Bone marrow (tissue), 2 donors: ENCODE measurements at regions not wholly inside any gene's neighbourhood (a gene's known extent, or its start where the extent isn't known, plus 50 kb on each side); places are given as distances from the start of the nearest gene placed in this dataset.
"Not testable (repeated sequence)": the region's sequence is repeated elsewhere in the genome, so short reads cannot be mapped to it uniquely, and the experiment has no call there.

ENCODE experiments used
- DNase-seq, 2 donors: peaks; one replicate each; lab custom pipeline; 2025; lab: John Stamatoyannopoulos, UW

DNA sequence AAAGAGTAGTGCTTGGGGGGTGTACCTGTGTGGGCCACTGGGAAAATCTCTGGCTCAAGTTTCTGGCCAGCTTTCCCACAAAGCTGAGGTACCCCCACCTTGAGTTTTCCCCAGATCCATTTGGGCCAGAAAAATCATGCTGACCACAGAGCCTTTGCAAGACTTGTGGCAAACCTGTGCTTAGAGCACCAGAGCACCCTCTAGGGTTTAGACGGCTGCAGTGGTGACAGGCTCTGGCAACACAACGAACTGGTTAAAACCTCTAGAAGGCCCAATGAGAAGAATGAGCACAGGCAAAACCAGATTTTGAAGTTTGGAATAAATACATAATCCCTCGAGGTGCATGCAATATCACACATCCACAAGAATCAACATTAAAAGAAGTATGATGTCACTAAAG, 290.7 kb upstream of the FOLH1 start:
- no peak for DNase-seq

DNA sequence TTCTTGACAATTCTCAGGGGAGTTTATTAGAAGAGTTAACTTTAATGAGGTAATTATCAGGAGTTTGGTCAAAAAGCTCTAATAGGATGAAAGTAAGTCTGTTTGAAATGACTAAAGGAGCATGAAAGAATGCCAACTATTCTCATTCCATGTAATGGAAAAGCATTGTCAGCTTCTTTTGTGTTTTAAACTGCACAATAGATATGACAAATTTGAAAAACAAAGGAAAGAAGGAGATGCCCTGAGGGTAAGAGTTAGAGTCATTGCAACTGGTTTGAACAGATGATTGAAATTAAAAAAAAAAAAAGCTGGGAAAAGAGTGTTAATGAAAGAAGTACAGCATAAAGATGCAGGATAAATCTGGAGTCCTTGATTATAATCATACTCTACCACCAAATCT, 296.8 kb upstream of the FOLH1 start:
- no peak for DNase-seq

DNA sequence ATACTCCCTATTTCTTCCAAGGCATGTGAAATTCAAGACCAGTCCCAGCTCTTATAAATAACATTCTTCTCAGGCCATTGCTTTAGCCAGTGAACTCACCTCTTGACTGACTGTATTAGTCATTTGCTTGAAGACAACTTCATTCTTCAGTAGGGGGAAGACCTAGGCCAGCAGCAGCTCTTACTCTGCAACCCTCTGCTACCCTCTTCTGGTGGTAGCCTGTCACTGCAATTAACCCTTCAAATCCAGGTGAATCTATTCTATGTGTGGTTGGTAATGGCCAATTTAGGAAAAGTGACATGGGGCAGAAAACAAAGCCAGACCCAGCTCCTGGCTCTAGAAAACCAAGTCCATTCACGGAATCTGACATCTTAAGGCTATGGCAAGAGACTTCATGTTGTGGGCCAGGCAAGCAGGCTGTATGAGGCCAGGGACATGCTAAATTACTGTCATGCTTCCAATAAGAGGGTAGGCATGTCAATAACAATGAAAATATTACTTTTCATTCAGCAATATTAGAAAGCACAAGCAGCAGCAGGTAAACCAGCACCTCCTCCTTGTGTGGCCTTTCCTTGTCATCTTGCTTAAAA, 317.9 kb upstream of the FOLH1 start:
- DNase-seq: peak in 1 of 2 donors; percentile 8

DNA sequence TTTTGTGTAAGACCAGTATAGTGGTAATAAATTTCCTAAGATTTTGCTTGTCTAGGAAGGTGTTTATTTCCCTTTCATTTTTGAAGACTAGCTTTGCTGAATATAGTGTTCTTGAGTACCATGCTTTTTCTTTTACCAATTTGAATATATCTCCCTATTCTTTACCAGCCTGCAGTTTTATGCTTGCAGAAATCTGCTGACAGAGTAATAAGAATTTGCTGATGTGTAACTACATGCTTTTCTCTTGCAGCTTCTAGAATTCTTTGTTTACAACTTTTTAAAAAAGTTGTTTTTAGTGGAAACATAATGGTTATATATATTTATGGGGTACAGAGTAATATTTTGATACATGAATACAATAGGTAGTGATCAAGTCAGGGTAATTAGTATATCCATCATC, 324.8 kb upstream of the FOLH1 start:
- DNase-seq: no peak

DNA sequence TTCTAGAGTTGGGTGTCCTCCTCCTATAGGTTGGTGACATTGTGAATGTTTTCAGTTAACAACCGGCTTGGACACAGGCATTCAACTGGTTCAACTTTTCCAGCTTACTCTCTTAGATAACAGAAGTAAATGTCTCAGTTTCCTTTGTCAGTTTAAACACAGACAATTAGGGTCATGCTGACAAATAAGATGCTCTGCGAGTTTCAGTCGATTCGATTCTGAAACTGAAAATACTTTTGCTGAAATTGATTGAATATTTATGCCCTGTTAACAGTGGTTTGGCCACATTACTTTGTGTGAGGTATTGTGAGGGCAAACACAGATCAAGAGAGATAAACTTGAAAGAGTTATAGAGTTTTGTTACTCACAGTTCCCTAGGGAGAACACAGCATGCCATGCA, 330.5 kb upstream of the FOLH1 start:
- DNase-seq: not testable (repeated sequence)

DNA sequence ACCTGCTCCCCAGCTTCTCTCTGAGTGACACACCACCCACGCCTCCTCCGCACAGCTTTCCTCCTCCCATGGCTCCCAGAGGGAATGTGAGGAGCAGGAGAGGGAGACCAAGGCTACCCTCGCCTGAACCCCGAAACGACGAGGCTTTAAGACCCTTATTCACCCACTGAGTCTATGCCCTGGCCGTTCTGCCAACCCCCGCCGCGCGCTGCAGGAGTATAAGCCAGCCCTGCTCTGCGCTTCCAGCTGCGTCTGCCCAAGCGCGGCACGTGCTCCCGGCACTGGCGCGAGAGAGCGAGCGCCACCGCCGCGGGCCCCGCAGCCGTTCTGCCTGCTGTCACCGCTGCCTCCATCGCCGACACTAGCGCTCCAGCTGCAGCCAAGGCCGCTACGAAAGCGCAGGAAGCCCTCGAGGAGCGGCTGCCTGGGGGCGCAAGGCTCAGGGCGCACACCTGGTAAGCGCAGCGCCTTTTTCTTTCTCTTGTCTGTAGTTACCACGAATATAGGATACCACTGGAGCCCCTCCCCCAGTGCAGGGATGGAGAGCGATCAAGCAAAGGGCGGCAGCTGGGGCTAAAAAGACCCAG, 350.0 kb upstream of the FOLH1 start:
- not testable (repeated sequence) for DNase-seq

DNA sequence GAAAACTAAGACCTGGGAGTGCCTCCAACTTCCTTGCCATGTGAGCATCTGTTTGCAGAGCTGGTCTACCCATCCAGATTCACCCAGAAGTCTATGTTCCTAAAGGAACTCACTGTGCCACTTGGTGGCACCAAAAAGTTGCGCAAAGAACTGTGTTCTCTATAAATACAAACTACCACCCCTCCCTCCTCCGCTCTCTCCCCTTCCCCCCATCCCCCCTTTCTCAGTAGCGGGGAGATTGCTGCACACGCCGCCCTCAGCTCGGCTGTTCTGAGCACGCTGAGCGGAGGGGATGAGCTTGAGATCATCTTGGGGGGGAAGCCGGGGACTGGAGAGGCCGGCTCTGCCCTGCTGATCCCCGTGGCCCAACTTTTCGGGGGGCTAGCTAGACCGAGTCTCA, 352.2 kb upstream of the FOLH1 start:
- DNase-seq: not testable (repeated sequence)

DNA sequence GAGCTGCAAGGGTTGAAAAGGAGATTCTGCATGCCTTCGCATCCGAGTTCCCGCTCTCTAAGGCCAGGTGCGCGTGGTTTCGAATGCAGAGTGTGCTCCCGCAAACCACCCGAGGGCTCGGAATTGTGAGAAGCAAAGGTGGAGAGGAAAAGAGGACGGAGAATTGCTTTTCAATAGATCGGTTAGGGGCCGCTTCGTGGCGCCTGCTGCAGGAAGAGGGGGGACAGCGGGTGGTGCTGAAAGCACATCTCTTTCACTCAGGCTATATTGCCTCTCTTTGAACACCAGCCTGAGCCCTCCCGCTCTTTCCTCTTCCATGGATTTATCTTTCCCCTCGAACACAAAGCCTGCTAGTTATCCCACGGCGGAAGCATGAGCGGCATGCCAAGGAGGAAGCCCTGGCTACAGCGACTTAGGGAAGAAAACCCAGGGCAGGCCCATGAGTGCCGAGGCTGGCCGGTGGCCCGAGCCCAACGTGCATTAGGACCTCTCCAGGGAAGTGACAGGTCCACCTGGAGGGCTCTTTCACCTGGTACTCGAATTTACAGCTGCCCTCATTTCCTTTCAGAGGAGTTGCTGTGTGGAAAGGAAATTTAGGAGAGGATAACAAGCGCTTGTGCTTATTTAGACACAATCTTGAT, 353.0 kb upstream of the FOLH1 start:
- DNase-seq: not testable (repeated sequence)

DNA sequence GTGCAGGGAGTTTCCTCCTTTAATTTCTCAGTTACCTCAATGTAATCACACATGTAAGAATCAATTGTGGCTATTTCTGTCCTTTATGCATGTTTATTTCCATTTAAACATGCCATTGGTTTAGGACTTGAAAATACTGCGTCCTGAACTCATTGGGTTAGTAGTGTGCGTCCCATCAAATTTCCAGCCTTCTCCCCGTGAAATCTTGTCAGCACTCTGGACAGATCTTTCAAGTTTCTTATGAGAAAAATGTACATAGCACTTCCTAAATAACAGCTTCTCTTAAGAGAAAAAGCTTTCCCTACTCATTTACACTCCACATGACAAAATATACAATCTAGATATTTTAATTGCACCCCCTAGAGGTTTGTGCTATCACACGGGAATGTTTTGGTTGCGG, 353.9 kb upstream of the FOLH1 start:
- not testable (repeated sequence) for DNase-seq

DNA sequence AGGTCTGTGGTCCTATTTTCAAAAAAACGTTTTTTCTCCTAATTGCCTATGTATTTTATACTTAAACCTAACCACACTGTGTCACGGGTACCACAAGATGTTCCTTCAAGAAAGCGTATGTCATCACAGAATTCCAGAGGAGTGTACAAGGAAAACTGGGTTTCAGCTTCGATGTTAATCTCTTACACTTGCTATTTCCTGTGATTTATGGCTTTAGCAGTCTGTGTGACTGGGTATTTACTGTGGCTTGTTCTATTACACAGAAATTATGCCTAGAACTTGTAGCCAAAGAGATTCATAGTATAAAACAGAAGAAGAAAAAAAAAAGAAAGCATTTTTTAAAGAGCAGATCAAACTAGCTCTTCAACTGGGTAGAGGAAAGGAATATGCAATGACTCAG, 371.1 kb upstream of the FOLH1 start:
- DNase-seq: not testable (repeated sequence)

DNA sequence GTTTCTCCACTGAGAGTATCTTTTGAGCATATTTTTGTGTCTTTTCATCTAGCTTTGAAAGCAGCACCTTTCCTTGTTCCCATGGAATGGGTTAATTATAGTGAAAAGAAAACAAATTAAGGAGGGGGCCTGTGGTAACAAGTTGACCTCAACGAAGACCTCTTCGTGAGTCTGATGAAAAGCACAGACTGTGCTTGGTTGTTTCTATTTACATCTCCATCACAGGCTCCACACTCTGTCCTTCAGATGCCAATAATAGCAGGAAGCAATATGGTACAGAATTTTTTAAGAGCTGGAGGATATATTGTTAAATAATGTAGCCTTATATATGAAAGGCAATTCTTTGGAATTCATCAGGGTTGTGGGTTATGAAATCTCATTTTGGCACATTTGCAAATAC, 366.7 kb upstream of the OR4C13 start:
- DNase-seq: not testable (repeated sequence)

DNA sequence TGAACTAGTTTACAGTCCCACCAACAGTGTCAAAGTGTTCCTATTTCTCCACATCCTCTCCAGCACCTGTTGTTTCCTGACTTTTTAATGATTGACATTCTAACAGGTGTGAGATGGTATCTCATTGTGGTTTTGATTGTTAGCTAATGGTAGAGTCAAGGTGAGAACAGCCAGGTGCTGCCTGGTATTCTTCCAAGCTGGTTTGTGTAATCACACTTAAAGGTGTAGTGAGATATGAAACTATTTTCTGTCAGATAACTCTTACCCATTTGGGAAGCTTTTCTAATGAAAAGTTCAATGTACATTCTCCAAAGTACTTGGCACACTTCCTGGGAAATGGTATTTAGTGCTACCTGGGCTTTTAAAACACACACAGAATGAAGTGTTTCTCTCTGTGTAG, 343.3 kb upstream of the OR4C13 start:
- not testable (repeated sequence) for DNase-seq

DNA sequence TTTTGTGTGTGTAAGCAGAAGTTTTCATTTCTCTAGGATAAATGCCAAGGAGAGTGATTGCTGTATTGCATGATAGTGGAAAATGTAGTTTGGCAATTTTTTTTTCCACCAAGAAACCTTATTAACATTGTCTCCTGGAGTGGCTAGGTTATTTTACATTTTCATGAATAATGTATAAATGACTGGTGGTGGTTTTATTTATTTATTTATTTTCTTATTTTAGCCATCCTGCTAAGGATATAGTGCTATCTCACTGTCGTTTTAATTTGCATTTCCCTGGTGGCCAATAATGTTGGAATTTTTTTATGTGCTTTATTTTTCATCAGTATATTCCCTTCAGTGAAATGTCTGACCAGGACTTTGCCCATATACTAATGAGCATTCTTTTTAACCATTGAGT, 328.3 kb upstream of the OR4C13 start:
- DNase-seq: not testable (repeated sequence)

DNA sequence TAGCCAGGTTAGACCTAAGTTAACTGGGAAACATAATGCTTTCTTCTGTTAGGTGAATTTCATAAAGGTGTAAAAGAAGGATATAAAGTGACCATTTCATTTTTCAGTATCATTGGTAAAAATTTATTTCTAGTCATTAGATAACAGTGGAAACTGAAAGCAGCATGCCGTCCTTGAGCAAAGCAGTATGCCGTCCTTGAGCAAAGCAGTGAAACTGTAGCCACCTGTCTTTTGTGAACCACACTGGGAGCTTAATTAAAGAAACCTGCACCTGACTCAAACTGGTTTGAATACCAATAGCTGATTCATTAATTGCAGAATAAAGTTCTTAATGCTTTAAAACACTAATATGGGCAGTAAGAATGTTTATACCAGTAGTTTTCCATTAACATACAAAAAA, 281.5 kb upstream of the OR4C13 start:
- not testable (repeated sequence) for DNase-seq

DNA sequence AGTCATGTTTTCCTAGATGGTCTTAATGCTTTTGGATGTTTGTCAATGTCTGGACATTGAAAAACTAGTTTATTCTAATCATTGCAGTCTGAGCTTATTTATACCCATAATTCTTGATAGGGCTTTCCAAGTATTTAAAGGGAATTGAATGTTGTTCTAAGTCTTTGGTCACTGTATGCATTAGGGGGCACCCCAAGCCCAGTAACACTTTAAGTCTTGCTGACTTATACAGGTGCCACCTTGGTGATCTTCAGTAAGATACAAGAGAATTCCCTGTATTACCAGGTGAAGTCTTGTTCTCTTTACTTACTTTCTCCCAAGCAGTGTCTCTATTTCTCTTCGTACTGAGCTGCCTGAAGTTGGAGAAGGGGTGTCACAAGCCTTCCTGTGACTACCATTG, 250.1 kb upstream of the OR4C13 start:
- DNase-seq: not testable (repeated sequence)

DNA sequence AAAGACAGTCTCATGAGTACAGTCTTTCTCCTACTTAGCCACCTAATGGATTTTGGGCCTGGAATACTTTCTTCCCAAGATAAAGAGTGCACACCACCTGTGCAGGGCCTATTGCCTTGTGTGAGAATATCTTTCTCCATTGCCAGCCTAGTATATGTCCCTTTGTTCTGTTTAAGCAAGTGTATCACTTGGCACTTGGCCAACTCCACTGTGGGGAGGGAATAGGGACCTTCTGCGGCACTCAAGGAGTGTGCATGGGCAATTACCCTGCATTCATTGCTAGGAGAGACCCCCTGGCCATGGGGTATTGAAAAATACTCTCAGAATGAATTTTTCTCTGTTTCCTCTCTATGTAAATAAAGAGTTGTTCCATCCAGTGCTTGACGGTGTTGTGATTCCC, 201.7 kb upstream of the OR4C13 start:
- DNase-seq: not testable (repeated sequence)

DNA sequence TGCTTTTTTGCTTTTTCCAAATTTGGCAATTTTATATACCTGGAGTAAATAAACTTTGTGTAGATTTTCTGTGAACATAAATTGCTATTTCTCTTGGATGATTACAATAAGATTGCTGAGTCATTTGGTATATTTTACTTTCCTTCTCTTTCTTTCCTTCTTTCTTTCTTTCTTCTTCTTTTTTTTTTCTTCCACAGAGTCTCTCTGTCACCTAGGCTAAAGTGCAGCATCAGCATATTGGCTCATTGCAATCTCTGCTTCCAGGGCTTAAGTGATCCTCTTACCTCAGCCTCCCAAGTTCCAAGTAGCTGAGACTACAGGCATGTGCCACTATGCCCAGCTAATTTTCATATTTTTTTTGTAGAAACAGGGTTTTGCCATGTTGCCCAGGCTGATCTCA, 201.2 kb upstream of the OR4C13 start:
- not testable (repeated sequence) for DNase-seq

DNA sequence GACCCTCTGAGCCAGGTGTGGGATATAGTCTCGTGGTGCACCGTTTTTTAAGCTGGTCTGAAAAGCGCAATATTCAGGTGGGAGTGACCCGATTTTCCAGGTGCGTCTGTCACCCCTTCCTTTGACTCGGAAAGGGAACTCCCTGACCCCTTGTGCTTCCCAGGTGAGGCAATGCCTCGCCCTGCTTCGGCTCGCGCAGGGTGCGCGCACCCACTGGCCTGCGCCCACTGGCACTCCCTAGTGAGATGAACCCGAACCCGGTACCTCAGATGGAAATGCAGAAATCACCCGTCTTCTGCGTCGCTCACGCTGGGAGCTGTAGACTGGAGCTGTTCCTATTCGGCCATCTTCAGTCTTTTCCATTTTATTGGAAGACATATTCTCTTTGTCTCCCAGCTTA, 171.4 kb upstream of the OR4C13 start:
- not testable (repeated sequence) for DNase-seq

DNA sequence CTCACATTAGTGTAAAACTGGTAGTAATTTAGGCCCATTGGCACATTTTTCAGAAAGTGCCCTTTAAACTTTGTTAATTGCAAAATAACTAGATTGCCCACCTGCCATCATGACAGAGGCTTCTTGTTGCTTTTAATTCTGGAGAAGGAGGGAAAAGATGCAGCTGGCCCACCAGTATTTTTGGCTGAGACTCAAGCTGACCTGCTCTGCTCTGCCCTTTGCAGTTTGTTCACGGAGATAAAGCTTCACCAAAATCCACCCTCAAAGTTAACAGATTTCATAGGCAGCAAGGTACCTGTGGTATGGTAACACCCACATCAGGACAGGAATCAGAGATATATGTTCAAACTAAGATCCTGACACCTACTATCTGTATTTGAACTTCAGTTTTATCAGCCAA, 170.2 kb upstream of the OR4C13 start:
- not testable (repeated sequence) for DNase-seq

DNA sequence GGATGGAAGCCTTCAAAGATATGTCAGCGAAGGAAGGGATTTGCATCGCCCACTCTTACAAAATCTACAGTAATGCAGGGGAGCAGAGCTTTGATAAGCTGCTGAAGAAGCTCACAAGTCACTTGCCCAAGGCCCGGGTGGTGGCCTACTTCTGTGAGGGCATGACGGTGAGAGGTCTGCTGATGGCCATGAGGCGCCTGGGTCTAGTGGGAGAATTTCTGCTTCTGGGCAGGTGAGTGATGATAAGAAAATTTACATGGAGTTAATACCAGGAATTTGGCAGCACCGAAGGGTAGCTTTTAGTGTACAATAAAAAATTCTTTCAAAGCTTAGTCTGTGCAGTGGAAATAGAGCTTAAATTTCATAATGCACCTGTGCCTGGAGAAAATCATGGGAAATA, 168.3 kb upstream of the OR4C13 start:
- DNase-seq: not testable (repeated sequence)

DNA sequence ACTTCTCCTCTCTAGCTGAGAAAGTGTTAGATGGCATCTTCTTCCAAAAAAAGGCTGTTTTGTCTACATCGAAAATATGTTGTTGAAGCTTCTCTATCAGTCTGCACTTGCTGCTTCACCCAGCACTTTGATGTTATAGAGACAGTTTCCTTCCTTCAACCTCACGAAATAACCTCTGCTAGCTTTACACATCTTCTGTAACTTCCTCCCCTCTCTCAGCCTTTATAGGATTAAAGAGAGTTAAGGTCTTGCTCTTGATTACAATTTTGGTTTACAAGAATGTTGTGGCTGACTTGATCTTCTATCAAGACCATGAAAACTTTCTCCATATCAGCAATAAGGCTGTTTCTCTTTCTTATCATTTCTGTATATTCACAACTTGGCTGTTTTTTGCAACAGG, 162.4 kb upstream of the OR4C13 start:
- DNase-seq: not testable (repeated sequence)

DNA sequence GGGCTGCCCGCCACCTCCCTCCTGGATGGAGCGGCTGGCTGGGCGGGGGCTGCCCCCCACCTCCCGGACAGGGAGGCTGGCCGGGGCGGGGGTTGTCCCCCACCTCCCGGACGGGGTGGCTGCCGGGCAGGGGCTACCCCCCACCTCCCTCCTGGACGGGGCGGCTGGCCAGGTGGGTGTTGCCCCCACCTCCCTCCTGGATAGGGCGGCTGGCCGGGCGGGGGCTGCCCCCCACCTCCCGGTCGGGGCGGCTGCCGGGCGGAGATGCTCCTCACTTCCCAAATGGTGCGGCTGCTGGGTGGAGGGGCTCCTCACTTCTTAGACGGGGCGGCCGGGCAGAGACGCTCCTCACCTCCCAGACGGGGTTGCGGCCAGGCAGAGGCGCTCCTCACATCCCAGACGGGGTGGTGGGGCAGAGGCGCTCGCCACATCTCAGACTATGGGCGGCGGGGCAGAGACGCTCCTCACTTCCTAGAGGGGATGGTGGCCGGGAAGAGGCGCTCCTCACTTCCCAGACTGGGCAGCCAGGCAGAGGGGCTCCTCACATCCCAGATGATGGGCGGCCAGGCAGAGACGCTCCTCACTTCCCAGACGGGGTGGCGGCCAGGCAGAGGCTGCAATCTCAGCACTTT, 153.9 kb upstream of the OR4C13 start:
- not testable (repeated sequence) for DNase-seq
